ENCODE measurements at regions not wholly inside any gene's neighbourhood (a gene's known extent, or its start where the extent isn't known, plus 50 kb on each side); places are given as distances from the start of the nearest gene placed in this dataset.
"Not testable (repeated sequence)": the region's sequence is repeated elsewhere in the genome, so short reads cannot be mapped to it uniquely, and the experiment has no call there.

DNA sequence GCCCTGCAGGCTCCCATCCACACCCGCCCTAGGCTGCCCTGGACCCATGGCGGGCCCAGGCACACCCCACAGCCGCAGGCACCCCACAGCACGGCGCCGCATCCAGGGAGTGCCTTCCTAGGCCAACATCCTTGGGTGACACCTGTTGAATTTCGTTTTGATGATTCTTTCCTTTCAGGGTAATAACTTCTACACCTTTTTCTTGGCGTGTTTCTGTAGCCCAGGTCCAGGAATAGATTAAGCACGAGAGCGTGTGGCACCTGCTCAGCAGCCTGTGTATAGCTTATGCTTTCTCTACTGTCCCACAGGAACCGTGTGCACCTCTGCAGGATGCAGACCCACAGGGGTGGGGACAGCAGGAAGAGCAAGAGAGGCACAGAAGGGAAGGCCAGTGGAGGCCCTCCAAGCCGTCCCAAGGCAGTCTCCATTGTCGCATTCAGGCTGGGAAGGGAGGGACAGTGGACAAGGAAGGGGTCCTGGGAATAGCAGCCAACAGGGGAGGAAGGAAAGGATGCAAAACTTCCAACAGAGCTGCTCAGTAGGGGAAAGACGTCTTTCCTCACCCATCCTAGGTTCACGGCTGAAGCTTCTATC lies 118.1 kb upstream of the AFDN start:
- H3K36me3 Mint-ChIP-seq, result no peaks in the 10 kb centered on the region
- H3K9me3 Mint-ChIP-seq, result peaks cover 0 to 3% (median 0%) of the 10 kb centered on the region in 6 donors
- peaks cover 10 to 19% (median 16%) of the 10 kb centered on the region in 3 donors for H3K27me3 Mint-ChIP-seq (ENCODE audit: low read depth in 3 of 3)
- no peak for DNase-seq
- H3K4me1 Mint-ChIP-seq, result peaks cover 16 to 28% of the 10 kb centered on the region in 2 donors
- no peak overlapping the region for H3K27ac Mint-ChIP-seq
- no peak overlapping the region for H3K4me3 Mint-ChIP-seq

DNA sequence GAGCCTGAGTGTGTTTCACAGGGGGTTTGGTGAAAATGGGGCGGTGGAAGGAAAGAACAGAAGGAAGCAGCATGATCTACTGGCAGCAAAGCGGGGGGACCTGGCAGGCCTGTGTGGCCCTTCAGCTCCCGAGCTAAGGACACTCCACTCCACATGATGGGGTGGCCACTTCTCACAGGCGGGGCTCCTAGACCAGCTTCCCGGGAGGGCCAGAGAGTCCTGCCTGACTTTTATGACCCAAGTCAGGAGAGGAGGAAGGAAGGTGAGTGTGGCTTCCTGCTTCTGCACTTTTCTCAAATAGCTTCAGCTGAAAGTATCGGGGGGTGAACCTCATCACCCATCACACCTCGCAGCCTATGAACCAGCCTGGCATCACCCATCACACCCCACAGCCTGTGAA lies 117.5 kb upstream of the AFDN start:
- no peak overlapping the region for H3K4me3 Mint-ChIP-seq
- H3K4me1 Mint-ChIP-seq, result peaks cover 16 to 28% of the 10 kb centered on the region in 2 donors
- no peaks in the 10 kb centered on the region for H3K36me3 Mint-ChIP-seq
- H3K27ac Mint-ChIP-seq, result no peak overlapping the region
- DNase-seq, result no peak
- H3K9me3 Mint-ChIP-seq, result peaks cover 0 to 3% (median 0%) of the 10 kb centered on the region in 6 donors
- peaks cover 10 to 21% (median 16%) of the 10 kb centered on the region in 3 donors for H3K27me3 Mint-ChIP-seq (ENCODE audit: low read depth in 3 of 3)

DNA sequence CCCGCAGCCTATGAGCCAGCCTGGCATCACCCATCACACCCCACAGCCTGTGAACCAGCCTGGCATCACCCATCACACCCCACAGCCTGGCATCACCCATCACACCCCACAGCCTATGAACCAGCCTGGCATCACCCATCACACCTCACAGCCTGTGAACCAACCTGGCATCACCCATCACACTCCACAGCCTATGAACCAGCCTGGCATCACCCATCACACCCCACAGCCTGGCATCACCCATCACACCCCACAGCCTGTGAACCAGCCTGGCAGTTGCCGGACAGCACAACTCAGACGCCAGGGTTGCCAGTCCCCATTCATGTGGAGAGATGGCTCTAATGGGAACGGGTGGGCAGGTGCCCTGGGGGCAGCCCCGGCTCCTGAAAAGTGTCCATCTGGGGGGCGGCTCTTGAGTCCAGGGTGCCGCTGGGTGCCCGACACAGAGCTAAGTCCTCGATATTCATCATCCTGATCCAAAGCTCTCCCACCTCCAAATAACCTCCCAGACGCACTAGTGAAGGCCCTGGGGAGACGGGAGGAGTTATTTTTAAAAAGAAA lies 116.9 kb upstream of the AFDN start:
- H3K4me3 Mint-ChIP-seq, H3K36me3 Mint-ChIP-seq, H3K9me3 Mint-ChIP-seq, DNase-seq, H3K27ac Mint-ChIP-seq: not testable (repeated sequence)
- peaks cover 8 to 22% (median 15%) of the 10 kb centered on the region in 3 donors for H3K27me3 Mint-ChIP-seq (ENCODE audit: low read depth in 3 of 3)
- peaks cover 14 to 25% of the 10 kb centered on the region in 2 donors for H3K4me1 Mint-ChIP-seq

DNA sequence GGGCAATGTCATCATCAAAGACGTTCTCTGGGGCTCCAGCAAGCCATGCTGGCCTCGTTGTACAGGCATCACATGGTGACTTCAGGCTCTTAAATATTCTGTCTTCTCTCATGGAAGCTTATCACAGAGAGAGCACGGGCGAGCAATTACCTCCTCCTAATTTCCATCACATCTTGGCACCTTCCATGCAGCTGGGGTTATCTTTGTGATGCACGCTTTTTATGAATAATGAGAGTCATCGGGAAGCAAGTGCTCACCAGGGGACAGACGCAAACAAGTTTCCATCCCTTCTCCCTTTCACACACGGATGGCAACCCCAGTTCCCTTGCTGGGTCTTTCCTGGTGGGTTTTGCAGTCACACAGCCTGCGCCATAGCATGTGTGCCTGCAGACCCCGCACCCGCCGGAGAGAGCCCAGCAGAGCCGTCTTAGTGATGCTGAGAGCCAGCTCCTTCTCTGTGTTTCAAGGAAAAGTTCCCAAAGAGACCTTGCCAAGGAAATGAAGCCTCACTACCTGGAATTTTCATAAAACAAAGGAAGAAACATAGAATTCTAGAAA lies 116.3 kb upstream of the AFDN start:
- no peak for DNase-seq
- Mint-ChIP-seq H3K4me3 (no peak overlapping the region), H3K27ac (no peak overlapping the region), H3K36me3 (no peaks in the 10 kb centered on the region), H3K9me3 (peaks cover 0 to 3% (median 0%) of the 10 kb centered on the region in 6 donors), H3K27me3 (ENCODE audit: low read depth in 3 of 3) (peaks cover 8 to 22% (median 14%) of the 10 kb centered on the region in 3 donors), H3K4me1 (peaks cover 9 to 19% of the 10 kb centered on the region in 2 donors)

DNA sequence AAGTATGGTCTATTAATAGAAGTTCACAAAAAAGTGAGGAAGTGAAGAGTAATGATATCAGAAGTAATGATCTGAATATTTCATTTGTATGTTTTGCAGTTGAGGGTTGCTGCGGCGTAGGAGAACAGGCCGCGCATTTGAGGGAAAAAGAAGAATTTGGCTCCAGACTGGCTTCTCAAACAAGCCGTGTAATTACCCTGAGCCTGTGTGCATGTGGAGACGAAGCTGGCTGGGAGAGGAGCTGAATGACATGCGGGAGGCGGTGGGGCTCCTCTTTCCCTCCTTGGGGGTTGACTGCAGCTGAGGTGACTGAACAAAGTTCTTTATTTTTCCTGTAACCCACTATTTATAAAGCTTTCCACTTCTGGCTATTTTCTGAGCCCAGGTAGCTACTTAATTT lies 115.5 kb upstream of the AFDN start:
- peaks cover 0 to 3% (median 0%) of the 10 kb centered on the region in 6 donors for H3K9me3 Mint-ChIP-seq
- H3K27ac Mint-ChIP-seq, result no peak overlapping the region

DNA sequence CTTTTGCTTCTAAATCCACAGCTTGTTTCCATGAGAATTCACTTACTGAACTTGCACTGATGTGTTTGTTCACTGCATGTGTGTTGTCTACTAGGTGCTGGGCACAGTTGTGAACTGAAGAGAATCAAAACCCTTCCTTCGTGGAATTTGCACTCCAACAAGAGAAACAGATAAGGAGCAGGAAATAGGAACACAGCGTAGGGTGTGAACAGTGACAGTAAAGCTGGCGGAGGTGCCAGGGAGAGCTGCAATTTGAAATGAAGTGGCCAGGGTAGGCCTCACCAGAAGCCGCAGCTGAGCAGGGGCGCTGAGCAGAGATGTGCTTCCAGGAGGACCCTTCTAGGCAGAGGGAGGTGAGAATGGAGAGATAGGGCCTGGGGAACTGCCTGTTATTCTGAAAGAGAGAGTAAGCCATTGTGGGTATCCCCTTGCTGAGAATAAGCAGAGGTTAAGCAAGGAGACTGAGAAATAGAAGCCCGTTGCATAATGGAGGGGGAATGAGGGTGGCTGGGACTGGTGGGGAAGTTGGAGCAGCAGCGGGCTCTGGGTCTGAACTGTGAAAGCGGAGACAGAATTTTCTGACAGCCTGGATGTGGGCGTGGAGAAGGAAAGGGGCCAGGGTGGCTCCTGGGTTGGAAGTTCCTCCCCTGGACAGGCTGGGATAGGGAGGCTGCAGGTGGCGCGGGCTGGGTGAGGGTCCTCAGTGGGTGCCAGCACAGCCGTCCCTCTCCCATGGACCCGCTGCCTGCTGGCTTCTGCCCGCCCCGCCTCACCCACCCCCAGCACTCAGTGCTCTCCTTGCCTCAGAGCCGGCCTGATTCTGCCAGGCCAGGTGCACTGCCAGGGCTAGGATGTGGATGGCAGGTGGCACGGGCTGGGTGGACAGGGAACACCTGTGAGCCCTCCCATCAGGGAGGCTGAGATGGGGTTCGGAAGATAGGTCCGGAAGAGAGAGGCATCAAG lies 114.7 kb upstream of the AFDN start:
- no peak for DNase-seq
- Mint-ChIP-seq H3K27me3 (ENCODE audit: low read depth in 3 of 3) (peaks cover 6 to 22% (median 8%) of the 10 kb centered on the region in 3 donors), H3K36me3 (no peaks in the 10 kb centered on the region), H3K4me1 (peaks cover 0 to 5% of the 10 kb centered on the region in 2 donors), H3K27ac (no peak overlapping the region), H3K9me3 (peaks cover 0 to 3% (median 0%) of the 10 kb centered on the region in 6 donors), H3K4me3 (peak overlapping the region in 1 of 5 donors; percentile 17)

More for the DNA sequence above, 115.5 kb upstream of the AFDN start:
- Mint-ChIP-seq H3K27me3 (ENCODE audit: low read depth in 3 of 3) (peaks cover 7 to 22% (median 12%) of the 10 kb centered on the region in 3 donors), H3K4me1 (peaks cover 2 to 12% of the 10 kb centered on the region in 2 donors), H3K36me3 (no peaks in the 10 kb centered on the region), H3K4me3 (no peak overlapping the region)
- no peak for DNase-seq

DNA sequence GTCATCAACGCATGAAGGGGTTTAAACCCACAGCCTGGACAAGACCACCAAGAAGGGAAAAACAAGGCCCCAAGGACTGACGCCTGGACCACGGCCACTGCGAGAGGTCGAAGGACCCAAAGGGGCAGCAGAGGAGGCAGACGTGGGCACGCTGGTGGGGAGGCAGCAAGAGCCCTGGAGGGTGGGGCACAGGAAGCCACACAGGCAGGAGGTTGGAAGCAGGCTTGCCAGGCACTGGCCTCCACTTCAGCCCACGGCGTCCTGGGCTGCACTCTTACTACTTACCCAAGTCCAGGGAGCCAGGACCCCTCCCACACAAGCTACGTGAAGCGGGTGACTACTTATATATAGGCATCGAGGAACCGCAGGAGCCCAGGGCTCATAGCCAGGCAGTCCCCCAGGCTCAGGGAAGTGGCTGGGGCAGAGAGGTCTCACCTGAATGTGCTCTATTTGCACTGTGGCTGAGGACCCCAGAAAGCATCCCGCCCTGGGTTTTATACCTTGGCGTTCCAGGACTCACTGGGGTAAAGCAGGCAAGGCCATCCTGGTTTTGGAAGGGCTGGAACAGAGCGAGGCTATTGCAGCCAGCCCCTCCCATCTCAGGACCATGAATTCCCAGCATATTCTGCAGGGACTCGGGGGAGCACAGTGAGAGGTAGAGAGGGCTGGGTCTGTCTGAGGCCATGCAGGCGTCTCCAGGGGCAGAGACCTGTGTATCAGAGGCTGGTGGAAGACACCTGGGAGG lies 113.8 kb upstream of the AFDN start:
- no peaks in the 10 kb centered on the region for H3K36me3 Mint-ChIP-seq
- no peak overlapping the region for H3K27ac Mint-ChIP-seq
- H3K9me3 Mint-ChIP-seq, result peaks cover 0 to 3% (median 0%) of the 10 kb centered on the region in 6 donors
- H3K4me1 Mint-ChIP-seq, result peaks cover 0 to 5% of the 10 kb centered on the region in 2 donors
- DNase-seq, result no peak
- no peak overlapping the region for H3K4me3 Mint-ChIP-seq
- peaks cover 4 to 18% (median 6%) of the 10 kb centered on the region in 3 donors for H3K27me3 Mint-ChIP-seq (ENCODE audit: low read depth in 3 of 3)

DNA sequence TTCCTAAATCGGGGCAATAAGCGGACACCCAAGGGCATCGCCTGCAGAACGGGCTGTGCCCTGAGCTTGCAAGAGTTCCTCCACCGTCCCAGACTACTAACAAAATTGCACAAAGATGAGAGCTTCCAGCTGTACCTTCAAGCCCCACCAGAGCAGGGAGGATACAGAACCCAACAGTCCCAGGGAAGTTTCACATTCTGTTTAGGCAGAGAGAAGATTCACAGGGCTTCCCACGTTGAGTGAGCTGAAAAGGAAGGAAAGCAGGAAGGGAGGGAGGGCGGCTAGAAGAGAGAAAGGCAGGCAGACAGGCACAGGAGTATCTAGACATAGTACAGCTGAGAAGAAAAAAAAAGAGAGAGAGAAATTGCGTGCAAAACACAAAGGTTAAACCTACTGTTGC lies 112.6 kb upstream of the AFDN start:
- DNase-seq, result no peak
- no peak overlapping the region for H3K4me3 Mint-ChIP-seq
- no peak overlapping the region for H3K27ac Mint-ChIP-seq
- peaks cover 2 to 18% (median 8%) of the 10 kb centered on the region in 3 donors for H3K27me3 Mint-ChIP-seq (ENCODE audit: low read depth in 3 of 3)
- peaks cover 0 to 3% (median 0%) of the 10 kb centered on the region in 6 donors for H3K9me3 Mint-ChIP-seq
- H3K36me3 Mint-ChIP-seq, result no peaks in the 10 kb centered on the region
- peaks cover 0 to under 1% of the 10 kb centered on the region in 2 donors for H3K4me1 Mint-ChIP-seq

DNA sequence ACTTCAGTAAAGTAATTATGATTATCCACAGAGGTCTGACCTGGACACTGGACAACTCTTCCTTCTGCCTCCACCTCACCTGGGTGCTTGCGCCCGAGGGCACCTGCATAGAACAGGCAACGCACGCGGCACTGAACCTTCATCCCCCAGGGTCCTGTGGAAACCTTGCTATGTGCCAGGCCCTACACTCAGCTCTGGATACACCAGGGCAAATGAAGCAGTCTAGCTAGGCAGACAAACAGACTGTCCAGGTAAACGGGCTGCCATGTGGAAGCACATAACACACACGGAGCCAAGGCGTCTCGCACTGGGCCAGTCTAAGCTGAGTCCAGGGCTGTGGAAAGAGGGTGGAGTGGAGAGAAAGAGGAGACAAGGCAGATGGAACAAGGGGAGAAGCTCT lies 109.3 kb upstream of the AFDN start:
- H3K27ac Mint-ChIP-seq, result no peak overlapping the region
- no peaks in the 10 kb centered on the region for H3K36me3 Mint-ChIP-seq
- H3K27me3 Mint-ChIP-seq (ENCODE audit: low read depth in 3 of 3), result peaks cover 0 to 11% (median 7%) of the 10 kb centered on the region in 3 donors
- no peak for DNase-seq
- no peak overlapping the region for H3K4me3 Mint-ChIP-seq
- no peaks in the 10 kb centered on the region for H3K4me1 Mint-ChIP-seq
- peaks cover 0 to 5% (median 0%) of the 10 kb centered on the region in 6 donors for H3K9me3 Mint-ChIP-seq

DNA sequence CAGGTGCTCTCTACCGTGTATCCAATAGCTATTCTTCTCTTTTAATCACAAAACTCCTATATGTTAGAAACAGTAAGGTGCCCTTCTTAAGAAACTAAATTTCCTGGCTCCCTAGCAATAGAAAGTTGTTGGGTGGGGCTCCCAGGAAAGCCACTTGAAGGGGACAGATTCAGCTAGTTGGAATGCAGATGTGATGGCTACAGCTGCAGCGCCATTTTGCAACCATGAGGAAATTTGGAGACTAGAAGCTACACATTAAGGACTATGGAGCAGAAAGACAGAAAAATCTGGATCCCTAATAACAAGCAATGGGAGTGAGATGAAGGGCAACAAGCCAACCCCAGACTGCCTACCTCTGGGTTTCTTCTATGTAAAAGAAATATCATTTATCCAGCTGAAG lies 108.8 kb upstream of the AFDN start:
- Mint-ChIP-seq H3K27ac (no peak overlapping the region), H3K27me3 (ENCODE audit: low read depth in 3 of 3) (peaks cover 0 to 11% (median 7%) of the 10 kb centered on the region in 3 donors), H3K4me3 (no peak overlapping the region), H3K9me3 (peaks cover 0 to 5% (median 0%) of the 10 kb centered on the region in 6 donors), H3K36me3 (no peaks in the 10 kb centered on the region), H3K4me1 (no peaks in the 10 kb centered on the region)
- DNase-seq, result no peak

DNA sequence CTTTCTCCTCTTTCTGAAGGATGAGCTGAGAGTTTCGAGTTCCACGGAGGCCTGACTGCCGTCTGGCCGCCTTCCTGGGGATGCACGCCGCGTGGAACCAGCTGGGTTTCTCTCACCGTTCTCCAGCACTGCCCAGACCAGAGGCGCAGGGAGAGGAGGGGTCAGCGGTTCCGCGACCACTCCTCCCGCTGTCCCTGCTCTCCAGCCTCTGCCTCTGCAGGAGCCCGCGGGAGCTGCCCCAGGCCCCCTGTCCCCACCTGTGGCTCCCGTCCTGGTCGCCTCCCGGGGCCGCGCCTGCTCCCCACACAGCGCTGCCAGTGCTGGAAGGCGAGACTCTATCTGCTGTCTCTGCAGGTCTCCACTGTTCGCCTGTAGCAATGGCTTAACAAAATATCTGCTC lies 106.8 kb upstream of the AFDN start:
- Mint-ChIP-seq H3K27ac (no peak overlapping the region), H3K36me3 (no peaks in the 10 kb centered on the region), H3K4me3 (no peak overlapping the region), H3K27me3 (ENCODE audit: low read depth in 3 of 3) (peaks cover 0 to 13% (median 0%) of the 10 kb centered on the region in 3 donors), H3K9me3 (peaks cover 0 to 5% (median 0%) of the 10 kb centered on the region in 6 donors), H3K4me1 (no peaks in the 10 kb centered on the region)
- no peak for DNase-seq

DNA sequence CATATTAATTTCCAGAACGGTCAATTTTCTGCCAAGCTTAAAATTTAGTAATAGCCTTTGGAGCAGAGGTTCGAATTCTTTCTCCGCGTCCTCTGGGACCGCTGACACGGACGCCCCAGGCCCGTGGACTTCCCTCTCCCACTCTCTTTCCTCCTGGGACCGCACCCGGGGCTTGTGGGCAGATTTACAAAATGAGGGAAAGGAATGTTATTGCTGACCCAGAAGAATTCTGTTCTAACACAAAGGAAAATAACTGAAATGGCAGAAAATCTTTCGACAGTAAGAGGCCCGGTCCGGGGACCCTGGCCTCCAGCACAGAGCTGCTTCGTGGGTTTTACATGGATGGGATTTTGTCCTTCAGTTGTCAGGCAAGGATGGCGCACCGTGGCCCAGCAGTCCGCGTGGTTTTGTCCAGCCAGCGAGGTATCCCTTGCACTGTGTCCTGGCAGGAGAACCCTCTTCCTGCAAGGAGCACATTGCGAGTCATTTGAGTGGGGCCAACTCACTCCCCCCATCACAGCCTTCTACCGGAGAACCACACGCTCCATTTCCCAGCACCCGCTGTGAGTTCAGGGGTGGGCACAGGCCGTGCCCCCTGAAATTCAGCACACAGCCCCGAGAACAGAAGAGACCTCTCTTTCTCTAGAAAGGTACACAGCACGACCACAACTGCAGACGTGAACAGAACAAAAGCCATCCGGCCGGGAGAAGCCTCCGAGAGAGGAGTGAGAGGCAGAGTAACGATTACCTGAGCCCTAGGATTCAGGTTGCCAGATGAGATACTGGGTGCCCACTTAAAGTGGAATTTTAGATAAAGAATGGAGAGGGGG lies 106.0 kb upstream of the AFDN start:
- Mint-ChIP-seq H3K4me3 (no peak overlapping the region), H3K36me3 (no peaks in the 10 kb centered on the region), H3K27me3 (ENCODE audit: low read depth in 3 of 3) (peaks cover 0 to 13% (median 4%) of the 10 kb centered on the region in 3 donors), H3K27ac (no peak overlapping the region), H3K9me3 (peaks cover 0 to 5% (median 1%) of the 10 kb centered on the region in 6 donors), H3K4me1 (no peaks in the 10 kb centered on the region)
- no peak for DNase-seq

Measured in immature natural killer cell (primary cell).